Endothelial cell of umbilical vein (primary cell): ENCODE measurements at regions not wholly inside any gene's neighbourhood (a gene's known extent, or its start where the extent isn't known, plus 50 kb on each side); places are given as distances from the start of the nearest gene placed in this dataset.

ENCODE experiments used
- BruUV-seq: library from RNA; stranded (reverse); fragments of 400-500 nt; replicated peaks from 2 replicates; lab custom pipeline; 2021; lab: Mats Ljungman, UMichigan
- CTCF ChIA-PET: fragments of 300-600, 350-600 bp; sonication (Branson Sonifier 250); formaldehyde crosslinking; loops from one replicate; lab custom pipeline; 2021; ENCODE audit warnings: antibody characterized with exemption, inconsistent platforms; lab: Charles Lee
- POLR2A ChIA-PET: fragments of 300-600, 350-600 bp; sonication (Branson Sonifier 250); formaldehyde crosslinking; loops from one replicate; lab custom pipeline; 2021; ENCODE audit warnings: antibody characterized with exemption, inconsistent platforms; lab: Charles Lee
- DNase-seq: peaks from one replicate; pipeline ENCODE4 v3.0.0-alpha.2; 2011; ENCODE audit warnings: low read depth, low spot score
- FAIRE-seq: peaks from 2 replicates; lab custom pipeline; 2011; peaks lifted over from hg19 to GRCh38; lab: Jason Lieb, UNC
- H2AFZ ChIP-seq: 2 replicates; pipeline ENCODE4 v1.6.0; 2012; ENCODE audit warnings: low read depth, low read length, control low read depth, inconsistent platforms
- H3K27ac ChIP-seq: 2 replicates; pipeline ENCODE4 v1.5.1; 2011; ENCODE audit warnings: low read depth, mild to moderate bottlenecking, control low read depth, low read length, moderate library complexity; ENCODE audit not compliant: insufficient read depth
- H3K27me3 ChIP-seq, 2 experiments: 2 replicates each; pipeline versions ENCODE4 v1.6.0 to v1.6.1; 2011; ENCODE audit warnings: low read length in 2 of 2, mixed read lengths in 1 of 2; ENCODE audit not compliant: control insufficient read depth in 2 of 2, insufficient read depth in 2 of 2
- H3K36me3 ChIP-seq, 2 experiments: 2 replicates in 1 of 2; 3 replicates in 1 of 2; pipeline ENCODE4 v1.5.1; 2011; ENCODE audit warnings: low read length in 2 of 2, mild to moderate bottlenecking in 1 of 2, moderate library complexity in 1 of 2; ENCODE audit not compliant: control insufficient read depth in 2 of 2, insufficient read depth in 2 of 2; ENCODE audit errors: extremely low read depth in 1 of 2
- H3K4me1 ChIP-seq: 3 replicates; pipeline ENCODE4 v1.5.1; 2011; ENCODE audit warnings: mild to moderate bottlenecking, low read length; ENCODE audit not compliant: control insufficient read depth, insufficient read depth; ENCODE audit errors: extremely low read depth
- H3K4me2 ChIP-seq: 2 replicates; pipeline ENCODE4 v1.6.1; 2011; ENCODE audit warnings: low read length, control low read depth, mixed read lengths; ENCODE audit not compliant: insufficient read depth
- H3K4me3 ChIP-seq, 3 experiments: fragments of 200-600 bp in 1 of 3; sonication (generic), shearing (Covaris generic) in 1 of 3; replicated peaks in 1 of 3; 2 replicates each; pipeline ENCODE4 v1.5.1; 2011 to 2016; ENCODE audit warnings: control low read depth in 3 of 3, low read length in 3 of 3, mild to moderate bottlenecking in 2 of 3, inconsistent platforms in 1 of 3, low read depth in 1 of 3, moderate library complexity in 1 of 3; ENCODE audit not compliant: insufficient read depth in 1 of 3
- H3K79me2 ChIP-seq: 2 replicates; pipeline ENCODE4 v1.6.0; 2012; ENCODE audit warnings: low read length, inconsistent platforms; ENCODE audit not compliant: control insufficient read depth, insufficient read depth
- H3K9ac ChIP-seq: replicated peaks from 2 replicates; pipeline ENCODE3; 2011; ENCODE audit warnings: low read length, control low read depth; ENCODE audit not compliant: insufficient read depth; ENCODE audit errors: extremely low read depth
- H3K9me1 ChIP-seq: replicated peaks from 3 replicates; pipeline ENCODE4 v1.6.0; 2011; ENCODE audit warnings: mild to moderate bottlenecking, low read length; ENCODE audit not compliant: control insufficient read depth, insufficient read depth; ENCODE audit errors: extremely low read depth
- H3K9me3 ChIP-seq: replicated peaks from 2 replicates; pipeline ENCODE4 v1.5.1; 2012; ENCODE audit warnings: low read length, inconsistent platforms; ENCODE audit not compliant: control insufficient read depth, insufficient read depth
- H4K20me1 ChIP-seq: replicated peaks from 2 replicates; pipeline ENCODE3; 2011; ENCODE audit warnings: mild to moderate bottlenecking, low read length; ENCODE audit not compliant: control insufficient read depth, insufficient read depth; ENCODE audit errors: extremely low read depth
- CTCF ChIP-seq, 2 donors: IDR thresholded peaks; 1 replicate in 1 of 2; 2 replicates in 1 of 2; pipeline ENCODE4 v1.5.1; 2011; ENCODE audit warnings: low read length in 2 of 2, mild to moderate bottlenecking in 2 of 2, moderate library complexity in 2 of 2, control low read depth in 1 of 2, inconsistent platforms in 1 of 2, low read depth in 1 of 2; ENCODE audit not compliant: insufficient read depth in 1 of 2; ENCODE audit errors: extremely low read depth in 1 of 2
- EZH2 ChIP-seq: IDR thresholded peaks from 2 replicates; pipeline ENCODE4 v1.6.1; 2012; ENCODE audit warnings: borderline replicate concordance, low read depth, mild to moderate bottlenecking, moderate library complexity, low read length, inconsistent platforms; ENCODE audit not compliant: severe bottlenecking
- FOS ChIP-seq: IDR thresholded peaks from 2 replicates; pipeline ENCODE4 v1.6.1; 2011; ENCODE audit warnings: mild to moderate bottlenecking, low read length, moderate library complexity, borderline replicate concordance; ENCODE audit not compliant: insufficient read depth
- JUN ChIP-seq: IDR thresholded peaks from 2 replicates; pipeline ENCODE4 v1.6.1; 2011; ENCODE audit warnings: borderline replicate concordance, low read depth; ENCODE audit not compliant: insufficient read length, insufficient read depth
- MAX ChIP-seq: IDR thresholded peaks from 2 replicates; pipeline ENCODE4 v1.6.1; 2011; ENCODE audit not compliant: insufficient read depth, insufficient read length
- MYC ChIP-seq: IDR thresholded peaks from one replicate; pipeline ENCODE4 v1.6.1; 2011; ENCODE audit warnings: mild to moderate bottlenecking, low read depth, low read length
- POLR2A ChIP-seq: IDR thresholded peaks from 2 replicates; pipeline ENCODE4 v1.6.1; 2012; ENCODE audit warnings: low read depth, mild to moderate bottlenecking, control low read depth, low read length
- dilution Hi-C: fragments of 300-500 bp; cut with MboI; formaldehyde crosslinking; loops from one replicate; pipeline ENCODE4 v1.15.0; 2019; ENCODE audit warnings: low sequenced_read_pairs; ENCODE audit not compliant: extremely low pct_ligation_motif_present
- intact Hi-C: fragments of 100-400 bp; cut with micrococcal nuclease; formaldehyde crosslinking; loops from one replicate; pipeline ENCODE4 v1.10.0; 2022

DNA sequence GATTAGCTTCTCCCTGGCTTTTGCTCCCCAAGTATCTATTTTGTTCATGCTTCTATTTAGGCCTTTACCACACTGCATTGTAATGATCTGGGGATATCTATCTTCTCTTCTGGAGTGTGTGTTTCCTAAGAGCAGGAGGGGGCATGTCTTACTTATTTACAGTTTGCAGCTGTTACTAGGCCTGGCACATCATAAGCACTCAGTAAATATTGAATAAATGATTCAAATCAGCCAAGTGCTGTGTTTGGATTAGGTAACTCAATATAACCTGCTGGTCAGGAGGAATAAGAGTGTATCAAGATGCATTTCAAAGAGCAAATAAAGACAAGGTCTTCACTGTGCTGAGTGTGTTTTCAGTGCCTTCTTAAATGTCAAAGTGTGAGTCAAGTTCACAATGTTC, 186.1 kb downstream of the FOXG1 start:
- no peaks in the 10 kb centered on the region for H3K79me2 ChIP-seq
- no TSS peak for BruUV-seq
- FAIRE-seq = no peak
- H3K4me2 ChIP-seq = no peak overlapping the region
- H3K27ac ChIP-seq = no peak overlapping the region
- no peaks in the 10 kb centered on the region for H3K36me3 ChIP-seq
- dilution Hi-C loops = no loop called here
- no peaks in the 10 kb centered on the region for H3K4me1 ChIP-seq
- ChIA-PET POLR2A (no interaction called here), CTCF (interaction anchor here (0.5 kb wide), 1 partner anchor 129 kb away, joined by 4 read pairs; no protein-coding TSS in a partner anchor)
- no peak overlapping the region for H3K4me3 ChIP-seq
- no peak for TF ChIP-seq FOS
- TF ChIP-seq MYC = no peak
- TF ChIP-seq POLR2A = no peak
- TF ChIP-seq MAX = no peak
- no peak for TF ChIP-seq JUN
- no peak for TF ChIP-seq CTCF (IDR thresholded peaks at IDR 0.05; ENCODE audit: extremely low read depth in 1 of 2, insufficient read depth in 1 of 2, low read depth in 1 of 2, low read length in 2 of 2)
- no peak for TF ChIP-seq EZH2
- no peaks in the 10 kb centered on the region for H3K9me1 ChIP-seq
- H2AFZ ChIP-seq = no peak overlapping the region
- intact Hi-C loops = no loop called here
- no peak for DNase-seq
- H3K9ac ChIP-seq = no peak overlapping the region
- H4K20me1 ChIP-seq = no peaks in the 10 kb centered on the region
- H3K9me3 ChIP-seq = no peaks in the 10 kb centered on the region
- H3K27me3 ChIP-seq = no peaks in the 10 kb centered on the region
